Stimulated activated CD4-positive, alpha-beta T cell treated with anti-CD3 and anti-CD28 coated beads, TNF-alpha, amount 100 ng/mL, for 4 hours (primary cell): ENCODE measurements at regions not wholly inside any gene's neighbourhood (a gene's known extent, or its start where the extent isn't known, plus 50 kb on each side); places are given as distances from the start of the nearest gene placed in this dataset.

Experiments
- DNase-seq, 3 experiments: peaks; one replicate each; pipeline ENCODE4 v3.0.0-alpha.2; 2020; ENCODE audit warnings: low read depth in 3 of 3

GRCh38 chr20:22791396-22791795, 207.0 kb upstream of the FOXA2 start:
- DNase-seq = no peak

- no peak for DNase-seq
These were observed 207.6 kb upstream of the FOXA2 start for GRCh38 chr20:22791877-22792525.

GRCh38 chr20:22794200-22794599, 209.8 kb upstream of the FOXA2 start:
- DNase-seq = no peak

- DNase-seq = no peak
These were observed 211.1 kb upstream of the FOXA2 start for GRCh38 chr20:22795433-22795832.

GRCh38 chr20:22795871-22796270, 211.5 kb upstream of the FOXA2 start:
- DNase-seq = no peak

GRCh38 chr20:22796469-22797077, 212.2 kb upstream of the FOXA2 start:
- DNase-seq = no peak

- DNase-seq = no peak
These were observed 212.7 kb upstream of the FOXA2 start for GRCh38 chr20:22797103-22797502.

GRCh38 chr20:22799687-22800086, 215.3 kb upstream of the FOXA2 start:
- no peak for DNase-seq

- no peak for DNase-seq
These were observed 215.8 kb upstream of the FOXA2 start for GRCh38 chr20:22800129-22800528.

- DNase-seq = no peak
These were observed 217.2 kb upstream of the FOXA2 start for GRCh38 chr20:22801528-22801927.

GRCh38 chr20:22802296-22802695, 217.9 kb upstream of the FOXA2 start:
- DNase-seq = no peak

GRCh38 chr20:22805219-22805618, 220.8 kb upstream of the FOXA2 start:
- no peak for DNase-seq

GRCh38 chr20:22805996-22806395, 221.6 kb upstream of the FOXA2 start:
- DNase-seq = no peak

- DNase-seq = no peak
These were observed 222.7 kb upstream of the FOXA2 start for GRCh38 chr20:22807045-22807444.

- DNase-seq = no peak
These were observed 223.4 kb upstream of the FOXA2 start for GRCh38 chr20:22807646-22808244.

GRCh38 chr20:22808628-22809027, 224.3 kb upstream of the FOXA2 start:
- DNase-seq = no peak

- no peak for DNase-seq
These were observed 225.1 kb upstream of the SSTR4 start for GRCh38 chr20:22810030-22810429.

- DNase-seq = no peak
These were observed 224.2 kb upstream of the SSTR4 start for GRCh38 chr20:22810626-22811569.

GRCh38 chr20:22814471-22815205, 220.5 kb upstream of the SSTR4 start:
- no peak for DNase-seq

GRCh38 chr20:22815206-22815551, 219.9 kb upstream of the SSTR4 start:
- DNase-seq = no peak

GRCh38 chr20:22815603-22816315, 219.4 kb upstream of the SSTR4 start:
- DNase-seq = no peak
